ENCODE measurements at regions not wholly inside any gene's neighbourhood (a gene's known extent, or its start where the extent isn't known, plus 50 kb on each side); places are given as distances from the start of the nearest gene placed in this dataset.

DNA sequence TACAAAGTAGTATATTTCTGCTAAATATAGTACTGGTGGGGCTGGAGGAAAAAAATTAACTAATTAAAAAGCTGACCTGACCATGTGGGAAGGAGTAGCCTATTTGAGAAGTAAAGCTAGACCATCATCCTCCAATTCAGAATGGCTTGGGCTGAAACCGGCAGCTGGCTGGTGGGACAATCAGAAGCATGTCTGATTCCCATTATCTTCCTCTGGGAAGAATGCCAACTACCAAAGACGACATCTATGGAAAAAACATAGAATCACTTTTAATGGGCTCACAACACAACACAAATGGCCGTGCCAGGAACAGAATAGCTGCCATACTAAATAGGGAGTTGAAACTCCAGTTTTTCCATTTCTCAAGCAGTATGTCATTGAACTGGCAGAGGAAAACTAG lies 120.4 kb upstream of the FREM2 start:
- no peaks in the 10 kb centered on the region for H3K4me1 ChIP-seq (replicated peaks in 1 of 2; ENCODE audit: control insufficient read depth in 2 of 2, insufficient read depth in 2 of 2, low read length in 2 of 2)
- no peak overlapping the region for H3K27ac ChIP-seq (ENCODE audit: extremely low read depth, low read depth, low read length)
- ATAC-seq (no peak), DNase-seq (ENCODE audit: extremely low read depth in 1 of 4, low spot score in 3 of 4) (no peak), FAIRE-seq (no peak)
- no peaks in the 10 kb centered on the region for H3K79me2 ChIP-seq (ENCODE audit: control insufficient read depth, insufficient read depth, low read length)
- intact Hi-C loops (cut with micrococcal nuclease): no loop called here
- no peak overlapping the region for H3K9ac ChIP-seq (ENCODE audit: insufficient read depth in 1 of 2, low read depth in 2 of 2, low read length in 2 of 2)
- no peak overlapping the region for H2AFZ ChIP-seq (ENCODE audit: low read depth, low read length)
- ChIA-PET POLR2A (no interaction called here), CTCF (ENCODE audit: low intra/inter-chr PET ratio) (no interaction called here)
- H3K27me3 ChIP-seq (ENCODE audit: control insufficient read depth in 2 of 2, insufficient read depth in 2 of 2, low read length in 2 of 2): no peaks in the 10 kb centered on the region
- no peaks in the 10 kb centered on the region for H3K9me3 ChIP-seq (replicated peaks; ENCODE audit: control insufficient read depth, insufficient read depth, low read depth, low read length)
- no peaks in the 10 kb centered on the region for H3K9me1 ChIP-seq (ENCODE audit: control insufficient read depth, insufficient read depth, low read length)
- H4K20me1 ChIP-seq (replicated peaks; ENCODE audit: control insufficient read depth, insufficient read depth, low read length): no peaks in the 10 kb centered on the region
- H3K4me3 ChIP-seq: no peak overlapping the region
- H3K4me2 ChIP-seq (ENCODE audit: insufficient read depth, low read length): no peak overlapping the region
- in situ Hi-C loops (cut with MboI): no loop called here
- BruUV-seq (replicated peaks): no TSS peak
- TF ChIP-seq PURB (CRISPR knock-in tag; IDR thresholded peaks at IDR 0.05; ENCODE audit: low read depth) (no peak), GABPA (tag; conservative IDR thresholded peaks at IDR 0.05; ENCODE audit: low read depth) (no peak)
- no peaks in the 10 kb centered on the region for H3K36me3 ChIP-seq (ENCODE audit: control insufficient read depth, insufficient read depth, low read length)
- 4% methylated on average over 3 of the region's 3 CpGs for WGBS (ENCODE audit: insufficient coverage, low coverage, missing lambda C conversion rate)

DNA sequence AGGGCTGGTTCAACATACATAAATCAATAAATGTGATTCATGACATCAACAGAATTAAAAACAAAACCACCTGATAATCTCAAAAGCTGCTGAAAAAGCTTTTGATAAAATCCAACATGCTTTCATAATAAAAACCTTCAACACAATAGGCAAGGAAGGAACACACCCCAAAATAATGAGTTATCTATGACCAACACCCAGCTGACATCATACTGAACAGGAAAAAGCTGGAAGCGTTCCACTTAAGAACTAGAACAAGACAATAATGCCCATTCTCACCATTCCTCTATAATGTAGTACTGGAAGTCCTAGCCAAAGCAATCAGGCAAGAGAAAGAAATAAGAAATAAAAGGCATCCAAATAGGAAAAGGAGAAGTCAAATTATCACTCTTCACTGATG lies 116.2 kb upstream of the FREM2 start:
- no peak for FAIRE-seq
- no peak overlapping the region for H3K9ac ChIP-seq (ENCODE audit: insufficient read depth in 1 of 2, low read depth in 2 of 2, low read length in 2 of 2)
- H3K4me3 ChIP-seq: no peak overlapping the region
- no peak overlapping the region for H3K27ac ChIP-seq (ENCODE audit: extremely low read depth, low read depth, low read length)
- no peaks in the 10 kb centered on the region for H3K79me2 ChIP-seq (ENCODE audit: control insufficient read depth, insufficient read depth, low read length)
- no peak for ATAC-seq
- no peak for DNase-seq (ENCODE audit: extremely low read depth in 1 of 4, low spot score in 3 of 4)
- BruUV-seq (replicated peaks): no TSS peak
- in situ Hi-C loops (cut with MboI) (no loop called here), intact Hi-C loops (cut with micrococcal nuclease) (no loop called here)
- no peaks in the 10 kb centered on the region for H3K9me1 ChIP-seq (ENCODE audit: control insufficient read depth, insufficient read depth, low read length)
- no peaks in the 10 kb centered on the region for H3K36me3 ChIP-seq (ENCODE audit: control insufficient read depth, insufficient read depth, low read length)
- CTCF ChIA-PET (ENCODE audit: low intra/inter-chr PET ratio): no interaction called here
- no peaks in the 10 kb centered on the region for H3K27me3 ChIP-seq (ENCODE audit: control insufficient read depth in 2 of 2, insufficient read depth in 2 of 2, low read length in 2 of 2)
- H3K4me2 ChIP-seq (ENCODE audit: insufficient read depth, low read length): no peak overlapping the region
- H3K9me3 ChIP-seq (replicated peaks; ENCODE audit: control insufficient read depth, insufficient read depth, low read depth, low read length): no peaks in the 10 kb centered on the region
- H4K20me1 ChIP-seq (replicated peaks; ENCODE audit: control insufficient read depth, insufficient read depth, low read length): no peaks in the 10 kb centered on the region
- WGBS (ENCODE audit: insufficient coverage, low coverage, missing lambda C conversion rate): 0% methylated on average over 1 of the region's 1 CpG
- H2AFZ ChIP-seq (ENCODE audit: low read depth, low read length): no peak overlapping the region
- no peaks in the 10 kb centered on the region for H3K4me1 ChIP-seq (replicated peaks in 1 of 2; ENCODE audit: control insufficient read depth in 2 of 2, insufficient read depth in 2 of 2, low read length in 2 of 2)
- POLR2A ChIA-PET: no interaction called here
- TF ChIP-seq, protein P1, sequence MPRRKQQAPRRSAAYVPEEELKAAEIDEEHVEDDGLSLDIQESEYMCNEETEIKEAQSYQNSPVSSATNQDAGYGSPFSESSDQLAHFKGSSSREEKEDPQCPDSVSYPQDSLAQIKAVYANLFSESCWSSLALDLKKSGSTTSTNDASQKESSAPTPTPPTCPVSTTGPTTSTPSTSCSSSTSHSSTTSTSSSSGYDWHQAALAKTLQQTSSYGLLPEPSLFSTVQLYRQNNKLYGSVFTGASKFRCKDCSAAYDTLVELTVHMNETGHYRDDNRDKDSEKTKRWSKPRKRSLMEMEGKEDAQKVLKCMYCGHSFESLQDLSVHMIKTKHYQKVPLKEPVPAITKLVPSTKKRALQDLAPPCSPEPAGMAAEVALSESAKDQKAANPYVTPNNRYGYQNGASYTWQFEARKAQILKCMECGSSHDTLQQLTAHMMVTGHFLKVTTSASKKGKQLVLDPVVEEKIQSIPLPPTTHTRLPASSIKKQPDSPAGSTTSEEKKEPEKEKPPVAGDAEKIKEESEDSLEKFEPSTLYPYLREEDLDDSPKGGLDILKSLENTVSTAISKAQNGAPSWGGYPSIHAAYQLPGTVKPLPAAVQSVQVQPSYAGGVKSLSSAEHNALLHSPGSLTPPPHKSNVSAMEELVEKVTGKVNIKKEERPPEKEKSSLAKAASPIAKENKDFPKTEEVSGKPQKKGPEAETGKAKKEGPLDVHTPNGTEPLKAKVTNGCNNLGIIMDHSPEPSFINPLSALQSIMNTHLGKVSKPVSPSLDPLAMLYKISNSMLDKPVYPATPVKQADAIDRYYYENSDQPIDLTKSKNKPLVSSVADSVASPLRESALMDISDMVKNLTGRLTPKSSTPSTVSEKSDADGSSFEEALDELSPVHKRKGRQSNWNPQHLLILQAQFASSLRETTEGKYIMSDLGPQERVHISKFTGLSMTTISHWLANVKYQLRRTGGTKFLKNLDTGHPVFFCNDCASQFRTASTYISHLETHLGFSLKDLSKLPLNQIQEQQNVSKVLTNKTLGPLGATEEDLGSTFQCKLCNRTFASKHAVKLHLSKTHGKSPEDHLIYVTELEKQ (CRISPR knock-in tag; IDR thresholded peaks at IDR 0.05): no peak
- TF ChIP-seq KLF6 (CRISPR knock-in tag; IDR thresholded peaks at IDR 0.05; ENCODE audit: borderline replicate concordance): no peak
- TF ChIP-seq ZNF551 (CRISPR knock-in tag; IDR thresholded peaks at IDR 0.05): no peak
- no peak for TF ChIP-seq MAFK (IDR thresholded peaks at IDR 0.05; ENCODE audit: low read length)
- TF ChIP-seq TEAD1 (CRISPR knock-in tag; IDR thresholded peaks at IDR 0.05): no peak
- TF ChIP-seq ZNF165 (CRISPR knock-in tag; IDR thresholded peaks at IDR 0.05; ENCODE audit: borderline replicate concordance): no peak
- TF ChIP-seq, protein P2, sequence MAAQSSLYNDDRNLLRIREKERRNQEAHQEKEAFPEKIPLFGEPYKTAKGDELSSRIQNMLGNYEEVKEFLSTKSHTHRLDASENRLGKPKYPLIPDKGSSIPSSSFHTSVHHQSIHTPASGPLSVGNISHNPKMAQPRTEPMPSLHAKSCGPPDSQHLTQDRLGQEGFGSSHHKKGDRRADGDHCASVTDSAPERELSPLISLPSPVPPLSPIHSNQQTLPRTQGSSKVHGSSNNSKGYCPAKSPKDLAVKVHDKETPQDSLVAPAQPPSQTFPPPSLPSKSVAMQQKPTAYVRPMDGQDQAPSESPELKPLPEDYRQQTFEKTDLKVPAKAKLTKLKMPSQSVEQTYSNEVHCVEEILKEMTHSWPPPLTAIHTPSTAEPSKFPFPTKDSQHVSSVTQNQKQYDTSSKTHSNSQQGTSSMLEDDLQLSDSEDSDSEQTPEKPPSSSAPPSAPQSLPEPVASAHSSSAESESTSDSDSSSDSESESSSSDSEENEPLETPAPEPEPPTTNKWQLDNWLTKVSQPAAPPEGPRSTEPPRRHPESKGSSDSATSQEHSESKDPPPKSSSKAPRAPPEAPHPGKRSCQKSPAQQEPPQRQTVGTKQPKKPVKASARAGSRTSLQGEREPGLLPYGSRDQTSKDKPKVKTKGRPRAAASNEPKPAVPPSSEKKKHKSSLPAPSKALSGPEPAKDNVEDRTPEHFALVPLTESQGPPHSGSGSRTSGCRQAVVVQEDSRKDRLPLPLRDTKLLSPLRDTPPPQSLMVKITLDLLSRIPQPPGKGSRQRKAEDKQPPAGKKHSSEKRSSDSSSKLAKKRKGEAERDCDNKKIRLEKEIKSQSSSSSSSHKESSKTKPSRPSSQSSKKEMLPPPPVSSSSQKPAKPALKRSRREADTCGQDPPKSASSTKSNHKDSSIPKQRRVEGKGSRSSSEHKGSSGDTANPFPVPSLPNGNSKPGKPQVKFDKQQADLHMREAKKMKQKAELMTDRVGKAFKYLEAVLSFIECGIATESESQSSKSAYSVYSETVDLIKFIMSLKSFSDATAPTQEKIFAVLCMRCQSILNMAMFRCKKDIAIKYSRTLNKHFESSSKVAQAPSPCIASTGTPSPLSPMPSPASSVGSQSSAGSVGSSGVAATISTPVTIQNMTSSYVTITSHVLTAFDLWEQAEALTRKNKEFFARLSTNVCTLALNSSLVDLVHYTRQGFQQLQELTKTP (IDR thresholded peaks at IDR 0.05; ENCODE audit: low read depth in 1 of 2, partially characterized antibody in 2 of 2): no peak
- TF ChIP-seq MTA1 (IDR thresholded peaks at IDR 0.05; ENCODE audit: borderline replicate concordance): no peak
